ENCODE measurements at regions not wholly inside any gene's neighbourhood (a gene's known extent, or its start where the extent isn't known, plus 50 kb on each side); places are given as distances from the start of the nearest gene placed in this dataset.
"Not testable (repeated sequence)": the region's sequence is repeated elsewhere in the genome, so short reads cannot be mapped to it uniquely, and the experiment has no call there.

GRCh38 chr16:5215901-5216300, 118.3 kb upstream of the EEF2KMT start:
- no peak for DNase-seq

- DNase-seq: no peak
Observed at GRCh38 chr16:5214466-5214865, 116.9 kb upstream of the EEF2KMT start.

GRCh38 chr16:5212501-5212900, 114.9 kb upstream of the EEF2KMT start:
- DNase-seq: not testable (repeated sequence)

- not testable (repeated sequence) for DNase-seq
Observed at GRCh38 chr16:5207862-5208498, 110.4 kb upstream of the EEF2KMT start.

- DNase-seq: no peak
Observed at GRCh38 chr16:5207001-5207523, 109.5 kb upstream of the EEF2KMT start.

GRCh38 chr16:5206331-5206990, 108.9 kb upstream of the EEF2KMT start:
- no peak for DNase-seq

- DNase-seq: no peak
Observed at GRCh38 chr16:5205361-5206040, 107.9 kb upstream of the EEF2KMT start.

GRCh38 chr16:5203675-5204074, 106.1 kb upstream of the EEF2KMT start:
- not testable (repeated sequence) for DNase-seq

GRCh38 chr16:5200123-5200522, 102.5 kb upstream of the EEF2KMT start:
- DNase-seq: no peak

GRCh38 chr16:5196204-5196603, 98.6 kb upstream of the EEF2KMT start:
- no peak for DNase-seq

GRCh38 chr16:5193861-5194260, 96.3 kb upstream of the EEF2KMT start:
- DNase-seq: no peak

- no peak for DNase-seq
Observed at GRCh38 chr16:5188989-5189352, 91.4 kb upstream of the EEF2KMT start.

GRCh38 chr16:5188318-5188988, 90.9 kb upstream of the EEF2KMT start:
- DNase-seq: no peak

GRCh38 chr16:5187402-5187952, 89.9 kb upstream of the EEF2KMT start:
- DNase-seq: no peak

- no peak for DNase-seq
Observed at GRCh38 chr16:5186381-5186903, 88.8 kb upstream of the EEF2KMT start.

- no peak for DNase-seq
Observed at GRCh38 chr16:5176505-5176904, 78.9 kb upstream of the EEF2KMT start.

- DNase-seq: no peak
Observed at GRCh38 chr16:5175266-5175665, 77.7 kb upstream of the EEF2KMT start.

- DNase-seq: no peak
Observed at GRCh38 chr16:5166486-5166885, 68.9 kb upstream of the EEF2KMT start.

- DNase-seq: not testable (repeated sequence)
Observed at GRCh38 chr16:5165429-5165828, 67.8 kb upstream of the EEF2KMT start.

GRCh38 chr16:5162801-5163200, 65.2 kb upstream of the EEF2KMT start:
- not testable (repeated sequence) for DNase-seq

GRCh38 chr16:5161888-5162287, 64.3 kb upstream of the EEF2KMT start:
- not testable (repeated sequence) for DNase-seq

GRCh38 chr16:5160010-5160409, 62.4 kb upstream of the EEF2KMT start:
- DNase-seq: not testable (repeated sequence)

GRCh38 chr16:5159537-5159936, 61.9 kb upstream of the EEF2KMT start:
- not testable (repeated sequence) for DNase-seq

All from central memory CD4-positive, alpha-beta T cell (primary cell).